ENCODE measurements at regions not wholly inside any gene's neighbourhood (a gene's known extent, or its start where the extent isn't known, plus 50 kb on each side); places are given as distances from the start of the nearest gene placed in this dataset.

GRCh38 chr9:80077059-80077458 is 505.3 kb downstream of the TLE4 start:
- DNase-seq (ENCODE audit: low spot score): no peak
- intact Hi-C loops (cut with DNase I): no loop called here

GRCh38 chr9:80076162-80076561 is 504.4 kb downstream of the TLE4 start:
- no peak for DNase-seq (ENCODE audit: low spot score)
- intact Hi-C loops (cut with DNase I): no loop called here

GRCh38 chr9:80074439-80074838 is 502.7 kb downstream of the TLE4 start:
- intact Hi-C loops (cut with DNase I): no loop called here
- DNase-seq (ENCODE audit: low spot score): no peak

DNA sequence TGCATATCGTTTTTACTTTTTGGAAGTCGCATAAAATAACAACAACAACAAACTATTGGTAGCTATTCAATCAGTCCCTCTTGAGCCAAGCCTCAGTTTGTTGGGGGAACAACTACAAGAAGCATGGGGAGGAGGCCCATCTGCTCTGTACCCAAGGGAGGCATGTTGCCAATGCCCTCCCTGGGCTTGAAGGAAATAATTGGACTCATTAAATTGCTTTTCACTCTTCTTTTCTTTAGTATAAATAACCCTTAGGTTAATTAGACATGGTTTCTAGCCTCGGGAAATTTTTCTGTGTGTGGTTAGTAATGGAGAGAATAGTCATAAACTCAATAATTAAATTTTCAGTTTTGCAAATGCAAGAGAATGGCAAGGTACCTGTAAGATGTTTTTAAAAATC is 500.7 kb downstream of the TLE4 start:
- intact Hi-C loops (cut with DNase I): no loop called here
- DNase-seq (ENCODE audit: low spot score): no peak

- intact Hi-C loops (cut with DNase I): no loop called here
- no peak for DNase-seq (ENCODE audit: low spot score)
These were observed 498.4 kb downstream of the TLE4 start for GRCh38 chr9:80070071-80070742.

GRCh38 chr9:80066931-80067330 is 495.2 kb downstream of the TLE4 start:
- intact Hi-C loops (cut with DNase I): no loop called here
- DNase-seq (ENCODE audit: low spot score): no peak

DNA sequence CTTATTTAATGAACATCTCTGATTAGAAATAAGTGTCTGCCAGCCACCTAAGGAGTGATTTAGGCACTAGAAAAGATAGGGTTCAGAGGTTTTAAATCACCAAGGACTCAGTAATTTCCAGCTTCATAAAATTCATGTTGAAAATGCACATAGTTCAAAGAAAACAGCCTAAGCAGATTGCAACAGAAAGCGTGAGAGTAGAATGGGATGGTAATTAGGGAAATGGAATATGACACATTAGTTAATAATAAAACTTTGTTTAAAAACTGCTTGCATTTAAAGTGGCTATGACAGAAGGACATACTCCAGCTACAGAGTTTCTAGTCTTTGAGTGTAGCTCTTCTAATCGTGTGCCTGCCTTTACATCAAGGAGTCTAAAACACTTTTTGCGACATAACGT is 490.8 kb downstream of the TLE4 start:
- intact Hi-C loops (cut with DNase I): no loop called here

GRCh38 chr9:80061940-80062339 is 490.2 kb downstream of the TLE4 start:
- no peak for DNase-seq (ENCODE audit: low spot score)
- intact Hi-C loops (cut with DNase I): no loop called here

More for the DNA sequence above, 490.8 kb downstream of the TLE4 start:
- DNase-seq (ENCODE audit: low spot score): no peak

GRCh38 chr9:80061096-80061495 is 489.3 kb downstream of the TLE4 start:
- intact Hi-C loops (cut with DNase I): no loop called here
- DNase-seq (ENCODE audit: low spot score): no peak

GRCh38 chr9:80059979-80060378 is 488.2 kb downstream of the TLE4 start:
- intact Hi-C loops (cut with DNase I): no loop called here
- no peak for DNase-seq (ENCODE audit: low spot score)

GRCh38 chr9:80059191-80059590 is 487.4 kb downstream of the TLE4 start:
- intact Hi-C loops (cut with DNase I): no loop called here
- DNase-seq (ENCODE audit: low spot score): no peak

- intact Hi-C loops (cut with DNase I): no loop called here
- DNase-seq (ENCODE audit: low spot score): no peak
These were observed 481.1 kb downstream of the TLE4 start for GRCh38 chr9:80052830-80053229.

- DNase-seq (ENCODE audit: low spot score): no peak
- intact Hi-C loops (cut with DNase I): no loop called here
These were observed 477.5 kb downstream of the TLE4 start for GRCh38 chr9:80049096-80049782.

DNA sequence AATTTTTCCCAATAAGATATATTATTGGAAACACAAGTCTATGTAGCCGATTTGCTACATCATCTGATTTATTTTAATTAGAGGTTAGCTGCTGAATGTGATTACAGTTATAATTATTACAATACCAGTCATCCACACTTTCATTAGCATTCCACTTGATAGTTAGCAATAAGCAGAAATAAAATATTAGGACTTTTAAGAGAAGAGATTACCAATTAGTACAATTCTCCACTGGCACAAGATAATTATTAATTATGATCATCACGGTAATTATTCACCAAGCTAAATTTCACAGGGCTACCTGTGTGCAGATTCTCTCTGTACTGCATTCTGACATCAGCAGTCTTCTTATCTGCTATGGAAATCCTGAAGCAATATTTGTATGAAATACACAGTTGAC is 474.7 kb downstream of the TLE4 start:
- DNase-seq (ENCODE audit: low spot score): no peak
- intact Hi-C loops (cut with DNase I): no loop called here

- intact Hi-C loops (cut with DNase I): no loop called here
- DNase-seq (ENCODE audit: low spot score): no peak
These were observed 470.1 kb downstream of the TLE4 start for GRCh38 chr9:80041821-80042220.

GRCh38 chr9:80040457-80040856 is 468.7 kb downstream of the TLE4 start:
- no peak for DNase-seq (ENCODE audit: low spot score)
- intact Hi-C loops (cut with DNase I): no loop called here

- DNase-seq (ENCODE audit: low spot score): no peak
- intact Hi-C loops (cut with DNase I): no loop called here
These were observed 459.0 kb downstream of the TLE4 start for GRCh38 chr9:80030801-80031200.

DNA sequence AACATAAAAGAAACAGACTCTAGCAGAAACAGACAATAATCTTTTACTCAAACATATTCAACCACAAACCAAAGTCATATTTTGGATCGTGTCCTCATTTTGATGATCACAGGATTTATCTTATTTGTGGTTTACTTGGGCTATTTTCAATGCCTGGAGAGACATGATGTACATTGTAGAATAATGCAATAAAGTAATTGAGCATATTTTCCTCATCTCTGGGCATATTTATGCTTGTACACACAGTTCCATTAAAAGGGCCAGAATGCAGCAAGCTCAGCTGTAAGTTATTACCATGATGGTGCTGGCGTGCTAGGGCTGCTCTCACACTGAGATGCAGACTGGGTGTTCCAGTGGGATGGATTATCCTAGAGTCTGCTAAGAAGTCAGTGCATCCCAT is 456.7 kb downstream of the TLE4 start:
- intact Hi-C loops (cut with DNase I): loop anchor here in 1 of 2 donors (10.0 kb wide), 1 partner anchor 494 kb away; no protein-coding TSS in a partner anchor
- no peak for DNase-seq (ENCODE audit: low spot score)

- intact Hi-C loops (cut with DNase I): loop anchor here in 1 of 2 donors (10.0 kb wide), 1 partner anchor 491 kb away; no protein-coding TSS in a partner anchor
These were observed 454.2 kb downstream of the TLE4 start for GRCh38 chr9:80025796-80026520.

DNA sequence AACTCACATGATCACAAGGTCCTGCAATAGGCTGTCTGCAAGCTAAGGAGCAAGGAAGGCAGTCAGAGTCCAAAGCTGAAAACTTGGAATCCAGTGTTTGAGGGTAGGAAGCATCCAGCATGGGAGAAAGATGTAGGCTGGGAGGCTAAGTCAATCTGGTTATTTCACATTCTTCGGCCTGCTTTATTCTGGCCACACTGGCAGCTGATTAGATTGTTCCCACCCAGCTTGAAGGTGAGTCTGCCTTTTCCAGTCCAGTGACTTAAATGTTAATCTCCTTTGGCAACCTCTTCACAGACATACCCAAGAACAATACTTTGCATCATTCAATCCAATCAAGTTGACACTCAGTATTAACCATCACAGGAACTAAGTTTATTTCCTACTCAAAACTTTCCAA is 453.4 kb downstream of the TLE4 start:
- intact Hi-C loops (cut with DNase I): loop anchor here in 1 of 2 donors (10.0 kb wide), 1 partner anchor 490 kb away; no protein-coding TSS in a partner anchor
- DNase-seq (ENCODE audit: low spot score): no peak

More at GRCh38 chr9:80025796-80026520, 454.2 kb downstream of the TLE4 start:
- DNase-seq (ENCODE audit: low spot score): no peak
